B cell (primary cell): ENCODE measurements at regions not wholly inside any gene's neighbourhood (a gene's known extent, or its start where the extent isn't known, plus 50 kb on each side); places are given as distances from the start of the nearest gene placed in this dataset.

ENCODE experiments used
- CTCF ChIP-seq: fragments of 200-600 bp; IDR thresholded peaks from one replicate; pipeline ENCODE4 v1.8.0; 2022; ENCODE audit warnings: antibody characterized with exemption, mild to moderate bottlenecking
- EZH2 ChIP-seq: IDR thresholded peaks from 2 replicates; pipeline ENCODE4 v1.6.1; 2012; ENCODE audit warnings: borderline replicate concordance, low read depth, mild to moderate bottlenecking, moderate library complexity, low read length; ENCODE audit not compliant: insufficient read depth, poor library complexity, severe bottlenecking

DNA sequence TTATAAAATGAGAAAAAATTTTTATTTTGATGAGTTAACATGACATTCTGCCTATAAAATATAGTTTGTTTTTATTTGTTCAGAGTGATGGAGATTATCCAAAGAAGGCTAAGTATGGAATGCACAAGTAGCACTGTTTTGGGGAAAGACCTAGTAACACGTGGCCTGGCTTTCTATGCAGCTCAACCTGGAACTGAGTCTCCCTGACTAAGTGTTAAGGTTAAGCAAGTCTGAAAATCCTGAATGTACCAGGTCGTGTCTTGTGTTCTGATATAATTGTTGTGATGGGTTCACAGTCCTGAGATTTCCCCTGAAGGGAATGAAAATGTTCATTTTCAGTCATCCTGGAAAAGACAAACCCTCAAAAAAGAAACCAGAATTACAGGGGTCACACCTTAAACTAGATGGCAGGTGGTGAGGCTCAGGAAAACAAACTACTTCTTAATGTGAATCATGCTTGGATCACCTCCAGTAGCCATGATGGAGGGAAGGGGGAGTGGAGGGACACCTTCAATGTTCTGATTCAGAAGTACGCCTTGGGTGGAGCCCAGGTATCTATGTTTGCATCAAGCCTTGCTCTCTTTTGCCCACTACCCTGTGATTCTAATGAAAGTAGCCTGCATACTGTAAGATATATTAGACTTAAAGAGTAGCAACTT lies 236.8 kb downstream of the ALX1 start:
- TF ChIP-seq CTCF (no peak), EZH2 (no peak)
